Uterus (tissue), 2 donors: ENCODE measurements at regions not wholly inside any gene's neighbourhood (a gene's known extent, or its start where the extent isn't known, plus 50 kb on each side); places are given as distances from the start of the nearest gene placed in this dataset.

Source experiments
- CTCF ChIP-seq, 4 experiments: fragments of 200-600 bp in 2 of 4; fragments of 450-650 bp in 2 of 4; sonication (generic) in 2 of 4; IDR thresholded peaks; one replicate each; pipeline ENCODE4 v1.5.1; 2016 to 2019; ENCODE audit warnings: antibody characterized with exemption in 4 of 4, mild to moderate bottlenecking in 2 of 4, moderate library complexity in 1 of 4
- POLR2A ChIP-seq, 2 donors: fragments of 450-650 bp; IDR thresholded peaks; one replicate each; pipeline ENCODE4 v1.6.1; 2016; ENCODE audit warnings: antibody characterized with exemption in 2 of 2, mild to moderate bottlenecking in 1 of 2, moderate library complexity in 1 of 2

GRCh38 chr6:23731609-23732008 lies 394.4 kb upstream of the NRSN1 start:
- TF ChIP-seq CTCF (IDR thresholded peaks at IDR 0.05) (no peak), POLR2A (IDR thresholded peaks at IDR 0.05) (no peak)
